ENCODE measurements at regions not wholly inside any gene's neighbourhood (a gene's known extent, or its start where the extent isn't known, plus 50 kb on each side); places are given as distances from the start of the nearest gene placed in this dataset.

GRCh38 chrX:131219271-131219670, 69.8 kb downstream of the IGSF1 start:
- Mint-ChIP-seq H3K4me1 (ENCODE audit: low read depth, unreplicated experiment) (peaks cover 7% of the 10 kb centered on the region), H3K9me3 (ENCODE audit: unreplicated experiment) (no peaks in the 10 kb centered on the region), H3K27me3 (ENCODE audit: unreplicated experiment) (no peaks in the 10 kb centered on the region), H3K27ac (ENCODE audit: unreplicated experiment) (no peak overlapping the region), H3K36me3 (ENCODE audit: unreplicated experiment) (no peaks in the 10 kb centered on the region), H3K4me3 (ENCODE audit: unreplicated experiment) (no peak overlapping the region)
- TF ChIP-seq CTCF (IDR thresholded peaks at IDR 0.05; ENCODE audit: partially characterized antibody, unreplicated experiment), result no peak
- no peak for DNase-seq

- DNase-seq, result no peak
- no peaks in the 10 kb centered on the region for H3K9me3 Mint-ChIP-seq (ENCODE audit: unreplicated experiment)
- no peak for TF ChIP-seq CTCF (IDR thresholded peaks at IDR 0.05; ENCODE audit: partially characterized antibody, unreplicated experiment)
- H3K4me3 Mint-ChIP-seq (ENCODE audit: unreplicated experiment), result no peak overlapping the region
- H3K4me1 Mint-ChIP-seq (ENCODE audit: low read depth, unreplicated experiment), result peaks cover 7% of the 10 kb centered on the region
- no peaks in the 10 kb centered on the region for H3K36me3 Mint-ChIP-seq (ENCODE audit: unreplicated experiment)
- H3K27ac Mint-ChIP-seq (ENCODE audit: unreplicated experiment), result peak overlapping the region; percentile 11
- no peaks in the 10 kb centered on the region for H3K27me3 Mint-ChIP-seq (ENCODE audit: unreplicated experiment)
Measured at GRCh38 chrX:131217989-131218388, 71.1 kb downstream of the IGSF1 start.

- Mint-ChIP-seq H3K4me1 (ENCODE audit: low read depth, unreplicated experiment) (peaks cover 7% of the 10 kb centered on the region), H3K4me3 (ENCODE audit: unreplicated experiment) (no peak overlapping the region), H3K27me3 (ENCODE audit: unreplicated experiment) (no peaks in the 10 kb centered on the region), H3K27ac (ENCODE audit: unreplicated experiment) (no peak overlapping the region), H3K36me3 (ENCODE audit: unreplicated experiment) (no peaks in the 10 kb centered on the region), H3K9me3 (ENCODE audit: unreplicated experiment) (no peaks in the 10 kb centered on the region)
- no peak for TF ChIP-seq CTCF (IDR thresholded peaks at IDR 0.05; ENCODE audit: partially characterized antibody, unreplicated experiment)
- DNase-seq, result no peak
Measured at GRCh38 chrX:131216828-131217227, 72.3 kb downstream of the IGSF1 start.

GRCh38 chrX:131213400-131213799, 75.7 kb downstream of the IGSF1 start:
- Mint-ChIP-seq H3K9me3 (ENCODE audit: unreplicated experiment) (no peaks in the 10 kb centered on the region), H3K27ac (ENCODE audit: unreplicated experiment) (no peak overlapping the region), H3K4me3 (ENCODE audit: unreplicated experiment) (no peak overlapping the region), H3K4me1 (ENCODE audit: low read depth, unreplicated experiment) (peaks cover 7% of the 10 kb centered on the region), H3K36me3 (ENCODE audit: unreplicated experiment) (no peaks in the 10 kb centered on the region), H3K27me3 (ENCODE audit: unreplicated experiment) (no peaks in the 10 kb centered on the region)
- TF ChIP-seq CTCF (IDR thresholded peaks at IDR 0.05; ENCODE audit: partially characterized antibody, unreplicated experiment), result no peak
- DNase-seq, result no peak

- H3K27me3 Mint-ChIP-seq (ENCODE audit: unreplicated experiment), result no peaks in the 10 kb centered on the region
- H3K4me1 Mint-ChIP-seq (ENCODE audit: low read depth, unreplicated experiment), result no peaks in the 10 kb centered on the region
- no peak overlapping the region for H3K4me3 Mint-ChIP-seq (ENCODE audit: unreplicated experiment)
- no peaks in the 10 kb centered on the region for H3K9me3 Mint-ChIP-seq (ENCODE audit: unreplicated experiment)
- no peak for DNase-seq
- H3K36me3 Mint-ChIP-seq (ENCODE audit: unreplicated experiment), result no peaks in the 10 kb centered on the region
- no peak for TF ChIP-seq CTCF (IDR thresholded peaks at IDR 0.05; ENCODE audit: partially characterized antibody, unreplicated experiment)
- no peak overlapping the region for H3K27ac Mint-ChIP-seq (ENCODE audit: unreplicated experiment)
Measured at GRCh38 chrX:131202766-131203165, 86.3 kb downstream of the IGSF1 start.
